Nucleus accumbens (tissue), 56 donors: ENCODE measurements at regions not wholly inside any gene's neighbourhood (a gene's known extent, or its start where the extent isn't known, plus 50 kb on each side); places are given as distances from the start of the nearest gene placed in this dataset.
"Not testable (repeated sequence)": the region's sequence is repeated elsewhere in the genome, so short reads cannot be mapped to it uniquely, and the experiment has no call there.

Experiments
- DNase-seq, 56 donors: peaks; one replicate each; lab custom pipeline; 2025; lab: John Stamatoyannopoulos, UW

DNA sequence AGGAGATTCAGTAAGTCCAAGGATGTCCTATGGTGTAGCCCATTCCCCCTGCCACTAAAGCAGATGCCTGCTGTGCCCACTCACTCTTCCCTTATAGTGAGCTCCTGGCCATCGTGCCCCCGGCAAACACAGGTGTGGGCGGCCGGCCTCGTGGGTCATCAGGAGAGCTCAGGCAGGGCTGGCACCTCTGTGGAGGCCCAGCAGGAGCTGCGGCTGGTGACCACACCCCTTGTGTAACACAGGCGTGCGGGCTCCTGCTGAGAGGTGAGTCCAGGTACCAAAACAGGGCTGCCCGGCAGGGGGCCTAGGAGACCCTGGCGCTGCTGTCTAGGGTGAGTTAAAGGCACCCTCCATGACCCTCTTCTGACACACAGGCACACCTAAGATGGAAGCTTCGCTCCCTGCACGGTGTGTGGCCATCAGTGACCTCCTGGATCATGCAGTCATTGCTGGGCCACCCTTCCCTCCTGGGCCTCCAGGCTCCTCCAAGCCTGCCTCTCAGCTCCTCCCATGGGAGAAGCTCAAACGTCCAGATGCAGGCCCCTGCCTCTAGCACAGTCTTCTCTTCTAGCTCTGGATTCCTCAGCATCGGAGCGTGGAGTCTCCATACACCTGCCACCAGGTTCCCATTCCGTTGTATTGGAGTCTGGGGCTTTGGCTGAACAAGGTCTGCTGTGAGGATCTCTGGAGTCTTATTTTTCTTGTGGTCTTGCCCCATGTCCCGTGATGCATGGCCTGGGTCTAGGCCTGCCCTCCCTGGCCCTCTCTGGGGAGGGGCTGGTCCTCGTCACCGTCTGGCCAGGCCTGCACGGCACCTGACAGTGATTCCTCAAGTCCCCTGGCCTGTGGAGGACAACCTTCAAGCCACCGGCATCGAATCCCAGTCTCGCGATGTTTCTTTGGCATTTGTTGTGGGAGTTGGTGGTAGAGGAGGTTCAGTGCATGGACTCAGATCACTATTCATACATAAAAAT, 246.9 kb downstream of the ACKR3 start:
- no peak for DNase-seq

DNA sequence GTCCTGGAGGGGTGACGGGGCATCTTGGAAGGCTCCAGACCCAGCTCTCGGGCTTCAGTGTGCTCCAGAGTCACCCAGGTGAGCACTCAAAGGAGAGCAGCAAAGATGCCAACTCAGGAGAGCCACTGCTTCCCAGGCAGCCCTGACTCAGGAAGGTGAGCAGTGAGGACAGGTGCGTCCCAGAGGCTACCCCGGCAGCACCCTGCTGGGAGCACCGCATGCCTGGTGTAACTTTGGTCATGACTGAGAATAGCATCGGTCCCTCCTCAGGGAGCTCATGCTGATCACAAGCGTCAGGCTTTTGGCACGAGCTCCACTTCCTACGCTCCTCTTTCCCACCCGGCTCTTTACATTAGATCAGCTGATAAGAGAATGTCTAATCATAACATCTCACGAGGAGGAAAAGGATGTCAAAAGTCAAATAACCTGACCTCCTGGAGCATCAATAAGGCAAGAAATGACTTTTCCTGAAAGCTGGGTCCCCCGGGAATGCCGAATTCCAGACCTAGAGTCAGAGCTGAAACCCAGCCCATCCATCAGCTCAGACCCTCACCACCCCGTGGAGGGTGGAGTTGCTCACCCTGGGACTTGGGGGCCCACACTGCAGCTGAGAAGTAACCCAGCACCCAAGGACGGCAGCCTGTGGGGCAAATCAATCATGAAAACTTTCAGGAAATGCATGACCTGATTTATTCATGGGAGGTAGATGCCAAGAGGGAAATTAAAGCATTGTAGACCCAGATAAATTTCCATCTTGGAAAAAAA, 248.8 kb downstream of the ACKR3 start:
- no peak for DNase-seq

DNA sequence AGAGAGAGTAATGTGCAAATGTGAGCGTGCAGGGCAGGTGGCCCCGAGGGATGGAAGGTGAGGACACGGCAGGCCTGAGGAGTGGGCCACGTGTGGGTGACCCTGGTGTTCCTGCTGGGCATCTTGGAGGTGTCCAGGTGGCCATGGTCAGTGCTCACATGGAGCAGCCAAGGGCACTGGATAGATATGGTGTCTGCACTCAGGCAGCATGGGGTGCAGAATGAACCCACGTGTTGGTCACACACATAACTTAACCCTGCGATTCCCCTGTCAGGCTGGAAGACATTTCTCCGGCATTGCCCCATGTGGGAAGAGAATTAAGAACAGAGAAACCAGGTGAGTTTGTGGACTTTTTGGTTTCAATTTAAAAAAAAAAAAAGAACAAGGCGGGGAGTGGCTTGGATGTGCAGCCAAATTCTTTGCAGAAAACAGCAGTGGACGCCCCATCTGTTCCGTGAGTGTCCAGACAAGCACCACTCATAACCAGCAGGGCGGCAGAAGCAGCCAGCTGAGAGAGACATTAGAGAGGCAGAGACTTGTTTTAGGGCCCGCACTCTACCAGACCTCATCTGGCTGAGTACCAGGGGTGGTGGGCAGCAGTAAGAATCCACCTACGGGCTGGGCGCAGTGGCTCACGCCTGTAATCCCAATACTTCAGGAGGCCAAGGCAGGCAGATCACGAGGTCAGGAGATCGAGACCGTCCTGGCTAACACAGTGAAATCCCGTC, 249.8 kb downstream of the ACKR3 start:
- DNase-seq = no peak

DNA sequence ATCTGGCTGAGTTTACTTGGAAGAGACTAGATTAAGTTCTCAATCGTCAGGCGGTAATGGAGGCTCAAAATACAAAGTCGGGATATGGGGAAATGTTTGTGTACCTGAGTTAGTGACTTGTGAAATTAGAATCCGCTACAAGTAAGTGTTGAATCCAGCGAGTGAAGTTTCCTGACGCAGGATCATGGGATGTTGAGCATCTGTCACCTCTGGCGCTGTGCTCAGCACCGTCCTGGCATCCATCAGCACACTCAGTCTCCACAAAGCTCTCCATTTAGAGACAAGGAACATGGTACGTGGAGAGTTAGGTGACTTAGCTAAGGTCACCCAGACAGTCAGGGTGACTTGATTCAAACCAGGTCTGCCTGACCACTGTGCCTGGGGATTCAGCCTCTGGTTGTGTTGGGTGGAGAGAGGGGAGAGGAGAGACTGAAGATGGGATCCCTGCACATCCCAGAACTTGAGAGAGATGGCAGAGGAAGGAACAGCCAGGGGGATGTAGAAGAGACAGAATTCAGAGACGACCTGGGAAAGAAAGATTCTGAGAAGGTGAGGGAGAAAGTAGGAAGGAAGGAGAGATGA, 251.2 kb downstream of the ACKR3 start:
- DNase-seq = no peak

DNA sequence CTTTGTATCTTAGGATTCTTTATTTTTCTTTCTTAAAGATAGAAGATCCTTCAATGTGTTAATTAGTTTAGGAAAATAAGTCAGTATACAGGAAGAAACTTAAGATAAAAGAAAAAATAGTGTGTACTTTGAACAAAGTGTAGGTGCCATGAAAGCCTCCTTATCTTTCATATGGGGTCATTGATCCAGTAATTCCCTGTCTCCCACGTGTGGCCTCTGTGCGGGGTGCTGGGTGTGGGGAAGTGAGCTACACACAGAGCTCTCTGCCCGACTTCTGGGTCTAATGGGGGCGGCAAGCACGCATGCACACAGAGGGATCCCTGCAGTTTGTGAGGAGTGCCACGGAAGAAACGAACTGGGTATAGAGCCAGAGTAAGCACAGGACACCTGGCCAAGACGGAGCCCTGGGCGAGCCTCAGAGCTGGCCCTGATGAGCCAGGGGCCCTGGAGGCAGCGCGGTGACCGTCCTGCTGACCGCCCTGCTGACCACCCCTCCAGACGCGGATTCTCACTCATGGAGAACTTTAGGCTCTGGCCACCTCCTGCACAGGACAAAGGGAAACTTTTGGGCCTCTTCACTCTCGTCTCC, 253.5 kb downstream of the ACKR3 start:
- DNase-seq = no peak

DNA sequence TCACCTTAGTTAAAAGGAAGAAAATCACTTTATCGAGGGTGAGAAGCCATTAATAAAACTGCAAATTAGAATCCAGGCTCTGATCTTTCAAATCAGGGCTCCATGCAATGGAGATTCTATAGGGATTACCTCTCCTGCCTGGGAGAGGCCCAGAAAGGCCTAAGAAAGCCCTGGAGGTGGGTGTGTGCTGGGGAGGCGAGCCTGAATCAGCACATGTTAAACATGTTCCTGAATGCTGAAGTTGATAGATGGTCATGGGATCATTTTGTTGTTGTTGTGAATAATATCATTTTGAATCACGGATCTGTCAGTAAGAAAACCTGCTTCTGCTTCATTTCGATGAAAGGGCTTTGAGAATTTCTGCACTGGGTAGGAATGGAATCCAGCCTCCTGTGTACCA, 254.3 kb downstream of the ACKR3 start:
- DNase-seq = no peak

DNA sequence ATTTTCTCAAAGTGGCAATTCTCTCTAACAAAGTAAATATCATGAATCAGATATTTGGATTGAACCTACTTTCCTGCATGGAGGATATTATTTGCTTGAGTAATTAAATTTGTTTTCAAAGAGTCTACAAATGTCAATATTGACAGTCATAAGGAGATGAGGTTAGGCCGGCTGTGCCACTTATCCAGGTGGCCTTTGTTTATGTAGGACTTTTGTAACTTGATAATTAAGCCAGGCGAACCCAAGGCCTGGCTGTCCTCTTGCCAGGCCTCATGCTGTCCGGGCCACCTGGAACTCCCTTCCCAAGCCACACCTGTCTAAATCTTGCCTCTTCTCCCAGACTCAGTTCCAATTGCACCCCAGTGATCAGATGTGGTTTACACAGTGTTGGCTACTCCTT, 255.2 kb downstream of the ACKR3 start:
- DNase-seq = no peak

DNA sequence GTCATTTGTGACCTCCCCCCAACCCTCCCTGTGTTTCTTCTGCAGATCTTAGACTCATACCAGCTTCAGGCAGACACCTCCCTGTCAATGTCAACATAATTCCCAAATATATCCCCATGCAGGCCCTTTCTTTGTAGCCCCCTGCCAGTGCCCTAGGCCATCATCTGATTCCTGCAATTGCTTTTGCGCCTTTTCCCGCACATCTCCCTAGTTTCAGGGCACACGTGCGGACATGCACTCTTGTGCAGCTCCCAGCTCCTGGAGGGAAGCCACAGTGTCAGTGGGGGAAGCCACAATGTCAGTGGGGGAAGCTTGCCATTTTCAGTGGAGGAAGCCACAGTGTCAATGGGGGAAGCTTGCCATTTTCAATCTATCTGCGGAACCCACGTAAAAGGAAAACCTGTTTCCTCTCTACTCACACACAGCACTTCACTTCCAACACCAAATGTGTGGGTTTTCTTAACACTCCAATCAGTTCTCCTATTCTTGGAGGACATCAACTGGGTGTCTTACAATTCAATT, 256.4 kb downstream of the ACKR3 start:
- no peak for DNase-seq

DNA sequence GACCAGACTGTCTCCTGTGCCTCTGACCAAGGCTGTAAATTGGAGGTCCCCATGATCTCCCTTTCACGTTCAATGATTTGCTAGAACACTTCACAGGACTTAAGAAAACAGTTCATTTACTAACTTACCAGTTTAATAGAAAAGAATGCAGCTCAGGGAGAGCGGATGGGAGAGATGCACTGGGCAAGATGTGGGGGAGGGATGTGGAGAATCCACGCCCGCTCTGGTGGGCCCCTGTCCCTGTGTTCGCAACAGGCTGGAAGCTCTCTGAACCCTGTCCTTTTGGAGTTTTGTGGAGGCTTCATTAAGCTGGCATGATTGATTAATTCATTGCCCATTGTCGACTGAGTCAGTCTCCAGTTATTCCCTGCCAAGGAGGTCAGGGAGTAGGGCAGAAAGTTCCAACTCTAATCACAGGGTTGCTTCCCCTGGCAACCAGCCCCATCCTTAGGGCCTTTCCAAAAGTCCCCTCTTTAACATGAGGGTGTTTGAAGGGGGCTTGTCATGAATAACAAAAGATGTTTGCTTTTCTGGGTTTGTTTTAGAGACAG, 257.1 kb downstream of the ACKR3 start:
- DNase-seq = no peak

DNA sequence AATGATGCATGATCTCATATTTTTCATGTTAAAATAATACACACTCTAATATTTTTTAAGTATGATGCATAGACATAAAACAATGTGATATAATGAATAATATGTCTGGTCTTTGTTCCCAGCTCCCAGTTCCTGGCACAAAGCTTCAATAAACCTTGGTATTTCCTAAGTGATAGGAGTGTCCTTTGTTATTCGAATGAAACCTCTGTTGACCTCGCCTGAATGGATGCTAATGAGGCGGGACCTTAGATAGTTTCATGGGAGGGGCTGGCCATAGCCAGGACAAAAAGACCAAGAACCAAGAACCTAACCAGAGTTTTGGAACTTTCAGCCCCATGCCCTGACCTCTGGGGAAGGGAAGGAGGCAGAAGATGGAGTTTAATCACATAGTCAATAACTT, 257.7 kb upstream of the COPS8 start:
- DNase-seq = no peak

DNA sequence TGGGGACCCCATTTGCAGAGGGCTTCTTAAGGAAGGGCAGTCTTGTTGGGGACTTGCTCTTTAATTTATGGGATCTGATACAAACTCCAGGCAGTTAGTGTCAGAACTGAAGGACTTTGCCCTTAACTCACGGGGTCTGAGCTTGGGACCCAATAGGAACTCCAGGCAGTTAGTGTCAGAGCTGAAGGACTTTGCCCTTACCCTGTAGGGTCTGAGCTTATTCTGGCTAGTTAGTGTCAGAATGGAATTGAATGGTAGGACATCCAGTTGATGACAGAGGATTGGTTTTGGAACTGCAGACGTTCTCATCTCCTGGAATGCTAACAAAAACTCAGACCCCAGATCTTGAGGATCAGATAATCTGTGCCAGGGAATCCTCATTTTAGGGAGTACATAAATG, 256.9 kb upstream of the COPS8 start:
- no peak for DNase-seq

DNA sequence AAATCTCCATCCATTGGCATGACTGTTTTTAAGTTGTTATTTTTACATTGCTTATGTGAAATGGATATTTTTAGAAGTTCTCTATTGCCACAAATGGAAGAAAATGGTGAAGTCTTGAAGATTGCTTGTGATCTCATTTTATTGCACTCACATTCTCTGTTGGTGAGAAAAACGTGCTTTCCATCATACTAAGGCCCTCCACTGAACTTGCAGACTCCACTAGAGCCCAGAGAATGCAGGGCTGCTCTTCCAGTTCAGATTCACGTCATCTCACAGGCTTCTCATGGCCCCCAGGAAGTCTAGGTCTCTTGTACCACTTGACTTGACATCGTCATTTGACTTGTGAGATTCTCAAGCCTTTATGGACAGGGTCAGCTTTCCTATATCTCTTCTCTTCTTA, 254.8 kb upstream of the COPS8 start:
- no peak for DNase-seq

DNA sequence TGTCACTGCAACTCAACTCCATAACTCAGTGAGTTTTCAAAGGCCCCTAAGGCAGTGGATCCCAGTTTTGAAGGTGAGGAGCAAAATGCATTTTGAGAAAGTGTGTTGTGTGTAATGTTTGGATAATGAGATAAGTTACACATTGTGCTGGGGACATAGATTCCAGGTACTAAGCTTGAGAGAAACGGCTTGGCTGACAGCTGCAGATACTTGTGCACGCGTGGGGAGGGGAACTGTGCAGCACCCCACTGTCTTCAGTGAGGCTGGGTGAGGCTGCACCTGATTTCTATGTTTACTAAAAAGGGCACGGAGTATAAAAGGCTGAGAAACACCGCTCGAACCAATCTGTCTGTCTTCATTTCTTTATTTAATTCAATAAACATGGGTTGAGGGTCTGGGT, 254.0 kb upstream of the COPS8 start:
- no peak for DNase-seq

DNA sequence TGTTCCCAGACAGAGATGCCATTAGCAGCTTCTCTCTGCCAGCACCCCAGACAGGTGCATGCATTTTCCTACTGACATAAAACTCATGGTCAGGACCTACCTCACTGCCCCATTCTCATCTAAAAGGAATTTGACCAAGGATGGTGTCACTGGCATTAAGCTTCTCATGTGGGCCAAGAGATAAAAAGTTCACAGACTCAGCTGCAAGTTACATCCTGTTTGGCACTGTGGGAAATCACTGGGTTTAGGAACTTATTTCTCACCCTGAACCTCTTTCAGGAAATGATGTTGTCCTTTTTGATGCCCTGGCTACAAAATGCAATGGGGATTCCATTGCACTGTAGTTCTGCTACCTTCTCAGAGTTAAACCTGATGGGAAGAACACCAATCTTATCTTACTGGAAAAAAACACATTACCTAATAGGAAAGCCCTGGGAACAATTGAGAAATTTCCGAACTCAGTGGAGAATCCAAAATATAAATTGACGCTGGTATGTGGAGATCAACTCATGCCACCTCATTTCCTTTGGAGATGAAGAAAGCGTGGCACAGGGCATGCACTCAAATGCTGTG, 252.1 kb upstream of the COPS8 start:
- no peak for DNase-seq

DNA sequence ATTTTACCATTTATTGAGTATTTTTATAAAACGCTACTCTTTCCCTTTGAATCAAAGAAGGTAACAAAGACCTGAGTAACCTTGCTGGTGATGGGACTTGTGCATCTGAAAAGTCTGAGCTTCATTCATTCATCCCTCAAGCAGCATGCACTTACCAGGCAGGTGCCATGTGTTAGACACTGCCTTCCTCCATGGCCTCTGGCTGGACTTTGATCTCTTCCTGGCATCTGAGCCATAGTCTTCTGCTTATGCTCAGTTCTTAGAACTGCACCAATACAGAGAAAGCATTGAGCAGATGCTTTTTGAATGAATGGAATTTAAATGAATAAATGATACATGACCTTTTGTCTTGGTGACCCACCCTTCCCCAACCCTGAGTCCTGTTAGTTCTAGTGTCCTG, 251.4 kb upstream of the COPS8 start:
- no peak for DNase-seq

DNA sequence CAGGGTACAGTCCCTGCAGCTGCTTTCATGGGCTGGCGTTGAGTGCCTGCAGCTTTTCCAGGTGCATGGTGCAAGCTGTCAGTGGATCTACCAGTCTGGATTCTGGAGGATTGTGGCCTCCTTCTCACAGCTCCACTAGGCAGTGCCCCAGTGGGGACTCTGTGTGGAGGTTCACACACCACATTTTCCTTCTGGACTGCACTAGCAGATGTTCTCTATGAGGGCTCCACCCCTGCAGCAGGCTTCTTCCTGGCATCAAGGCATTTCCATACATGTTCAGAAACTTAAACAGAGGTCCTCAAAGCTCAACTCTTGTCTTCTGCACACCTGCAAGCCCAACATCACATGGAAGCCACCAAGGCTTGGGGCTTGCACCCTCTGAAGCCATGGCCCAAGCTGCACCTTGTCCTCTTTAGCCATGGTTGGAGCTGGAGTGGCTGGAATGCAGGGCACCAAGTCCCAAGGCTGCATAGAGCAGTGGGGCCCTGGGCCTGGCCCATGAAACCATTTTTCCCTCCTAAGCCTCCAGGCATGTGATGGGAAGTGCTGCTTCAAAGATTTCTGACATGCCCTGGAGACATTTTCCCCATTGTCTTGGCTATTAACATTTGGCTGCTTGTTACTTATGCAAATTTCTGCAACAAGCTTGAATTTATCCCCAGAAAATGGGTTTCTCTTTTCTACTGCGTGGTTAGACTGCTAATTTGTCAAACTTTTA, 250.2 kb upstream of the COPS8 start:
- DNase-seq = no peak

DNA sequence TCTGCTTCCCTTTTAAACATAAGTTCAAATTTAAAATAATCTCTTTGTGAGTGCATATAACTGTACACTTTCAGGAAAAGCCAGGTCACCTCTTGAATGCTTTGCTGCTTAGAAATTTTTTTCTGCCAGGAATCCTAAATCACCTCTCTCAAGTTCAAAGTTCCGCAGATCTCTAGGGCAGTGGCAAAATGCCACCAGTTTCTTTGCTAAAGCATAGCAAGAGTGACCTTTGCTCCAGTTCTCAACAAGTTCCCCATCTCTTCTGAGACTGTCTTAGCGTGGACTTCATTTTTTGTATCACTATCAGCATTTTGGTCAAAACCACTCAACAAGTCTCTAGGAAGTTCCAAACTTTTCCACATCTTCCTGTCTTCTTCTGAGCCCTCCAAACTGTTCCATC, 249.7 kb upstream of the COPS8 start:
- not testable (repeated sequence) for DNase-seq

DNA sequence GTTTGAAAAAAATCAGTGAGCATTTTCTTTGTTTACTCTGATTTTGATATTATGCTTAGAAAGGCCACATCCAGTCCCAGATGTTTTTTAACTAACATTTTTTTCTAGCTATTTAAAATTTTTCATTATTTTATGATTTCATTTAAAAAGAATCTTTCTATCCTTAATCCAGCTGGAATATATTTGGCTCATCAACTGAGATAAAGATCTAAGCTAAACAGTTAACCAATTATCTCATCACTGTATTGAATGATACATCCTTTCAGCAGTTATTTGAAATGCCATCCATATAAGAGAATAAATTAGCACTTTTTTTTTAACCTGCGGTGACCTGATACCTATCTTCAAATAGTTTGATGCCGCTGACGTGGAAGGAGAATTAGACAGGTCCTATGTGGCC, 245.5 kb upstream of the COPS8 start:
- no peak for DNase-seq

DNA sequence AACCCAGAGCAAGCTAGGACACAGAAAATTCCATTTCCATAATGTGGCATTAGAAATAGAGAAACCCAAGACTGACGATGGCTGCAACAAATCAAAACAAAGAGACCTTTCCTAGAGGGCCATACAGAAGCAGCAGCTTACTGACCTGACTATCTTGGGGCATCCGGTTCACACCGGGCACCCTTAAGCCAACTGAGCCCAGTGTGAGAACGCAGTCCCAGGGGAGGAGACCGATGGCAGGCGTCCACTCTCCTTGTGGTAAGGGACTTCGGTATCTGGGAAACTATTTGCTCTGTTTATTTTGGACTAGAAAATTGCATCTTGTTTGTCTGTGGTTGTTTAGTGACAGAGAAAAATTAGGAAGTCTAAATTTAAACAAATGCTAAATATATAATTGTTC, 244.8 kb upstream of the COPS8 start:
- DNase-seq = no peak
